PFSK-1 (cell line): ENCODE measurements at regions not wholly inside any gene's neighbourhood (a gene's known extent, or its start where the extent isn't known, plus 50 kb on each side); places are given as distances from the start of the nearest gene placed in this dataset.

Source experiments
- FOXP2 ChIP-seq: optimal IDR thresholded peaks from 2 replicates; pipeline ENCODE3; 2011; ENCODE audit warnings: borderline replicate concordance, control low read depth, inconsistent platforms; ENCODE audit not compliant: insufficient read depth; ENCODE audit errors: extremely low read length, extremely low read depth
- POLR2AphosphoS5 ChIP-seq: IDR thresholded peaks from 2 replicates; pipeline ENCODE4 v1.6.1; 2012; ENCODE audit warnings: low read depth, mild to moderate bottlenecking, control low read depth, low read length, moderate library complexity
- REST ChIP-seq, 2 experiments: IDR thresholded peaks; 2 replicates each; pipeline versions ENCODE4 v1.6.1 to v1.8.0; 2011 to 2012; ENCODE audit warnings: low read depth in 2 of 2, low read length in 2 of 2, control low read depth in 1 of 2, inconsistent platforms in 1 of 2, mild to moderate bottlenecking in 1 of 2, moderate library complexity in 1 of 2; ENCODE audit not compliant: insufficient read depth in 1 of 2
- SIN3A ChIP-seq: IDR thresholded peaks from 2 replicates; pipeline ENCODE4 v1.6.1; 2012; ENCODE audit warnings: mild to moderate bottlenecking, low read length, moderate library complexity, borderline replicate concordance; ENCODE audit not compliant: insufficient read depth
- TAF1 ChIP-seq: IDR thresholded peaks from 2 replicates; pipeline ENCODE4 v1.6.1; 2012; ENCODE audit warnings: low read length, control low read depth, borderline replicate concordance; ENCODE audit not compliant: insufficient read depth

- TF ChIP-seq REST (IDR thresholded peaks at IDR 0.05; ENCODE audit: insufficient read depth in 1 of 2, low read depth in 2 of 2, low read length in 2 of 2) (peak in 1 of 2 experiments; percentile 31; a peak in 1 of 4 replicates), FOXP2 (no peak)
These were observed 246.0 kb upstream of the HHIP start for GRCh38 chr4:144399927-144400326.

- TF ChIP-seq SIN3A = no peak
- no peak for TF ChIP-seq REST (IDR thresholded peaks at IDR 0.05; ENCODE audit: insufficient read depth in 1 of 2, low read depth in 2 of 2, low read length in 2 of 2)
- no peak for TF ChIP-seq TAF1
- no peak for TF ChIP-seq POLR2AphosphoS5
- TF ChIP-seq FOXP2 = no peak
These were observed 243.8 kb upstream of the HHIP start for GRCh38 chr4:144402176-144402575.

- TF ChIP-seq FOXP2 (no peak), SIN3A (no peak), TAF1 (no peak), POLR2AphosphoS5 (no peak), REST (IDR thresholded peaks at IDR 0.05; ENCODE audit: insufficient read depth in 1 of 2, low read depth in 2 of 2, low read length in 2 of 2) (no peak)
These were observed 243.0 kb upstream of the HHIP start for GRCh38 chr4:144402999-144403398.

GRCh38 chr4:144403893-144404292 lies 242.1 kb upstream of the HHIP start:
- TF ChIP-seq REST (IDR thresholded peaks at IDR 0.05; ENCODE audit: insufficient read depth in 1 of 2, low read depth in 2 of 2, low read length in 2 of 2) = no peak
- TF ChIP-seq SIN3A = no peak
- TF ChIP-seq FOXP2 = no peak
- no peak for TF ChIP-seq TAF1
- TF ChIP-seq POLR2AphosphoS5 = no peak

GRCh38 chr4:144409525-144409924 lies 236.4 kb upstream of the HHIP start:
- no peak for TF ChIP-seq SIN3A
- TF ChIP-seq POLR2AphosphoS5 = no peak
- no peak for TF ChIP-seq REST (IDR thresholded peaks at IDR 0.05; ENCODE audit: insufficient read depth in 1 of 2, low read depth in 2 of 2, low read length in 2 of 2)
- TF ChIP-seq FOXP2 = no peak
- no peak for TF ChIP-seq TAF1
